Urinary bladder (tissue), 3 donors: ENCODE measurements at regions not wholly inside any gene's neighbourhood (a gene's known extent, or its start where the extent isn't known, plus 50 kb on each side); places are given as distances from the start of the nearest gene placed in this dataset.
"Not testable (repeated sequence)": the region's sequence is repeated elsewhere in the genome, so short reads cannot be mapped to it uniquely, and the experiment has no call there.

Source experiments
- DNase-seq: peaks from one replicate; pipeline ENCODE4 v3.0.0-alpha.2; 2015; ENCODE audit errors: extremely low spot score
- H3K27ac ChIP-seq: one replicate; pipeline ENCODE4 v1.5.1; 2013; ENCODE audit warnings: low read depth, mild to moderate bottlenecking, moderate library complexity
- H3K36me3 ChIP-seq: one replicate; pipeline ENCODE4 v1.6.1; 2013; ENCODE audit warnings: mild to moderate bottlenecking, moderate library complexity; ENCODE audit not compliant: insufficient read depth
- H3K4me1 ChIP-seq: one replicate; pipeline ENCODE4 v1.6.1; 2013; ENCODE audit warnings: mild to moderate bottlenecking, moderate library complexity; ENCODE audit not compliant: insufficient read depth
- H3K4me3 ChIP-seq: one replicate; pipeline ENCODE4 v1.5.1; 2013; ENCODE audit warnings: low read depth, low read length
- WGBS: extraction: QIAGEN DNeasy Blood & Tissue Kit; methylation state at CpG from one replicate; pipeline ENCODE4 v1.1.7; 2013; 5-methylcytosine and 5-hydroxymethylcytosine counted together
- donor health status: healthy with polysubstance abuse.
- donor health status: healthy.

GRCh38 chr20:4434681-4435080 is 185.6 kb upstream of the ADRA1D start:
- Histone ChIP-seq H3K4me3 (no peak overlapping the region), H3K36me3 (no peaks in the 10 kb centered on the region), H3K4me1 (no peaks in the 10 kb centered on the region), H3K27ac (no peak overlapping the region)
- 56% methylated on average over 4 of the region's 4 CpGs for WGBS
- no peak for DNase-seq

- Histone ChIP-seq H3K4me1 (peaks cover 1% of the 10 kb centered on the region), H3K4me3 (no peak overlapping the region), H3K27ac (no peak overlapping the region), H3K36me3 (no peaks in the 10 kb centered on the region)
- DNase-seq = no peak
- 62% methylated on average over 2 of the region's 2 CpGs for WGBS
Measured at GRCh38 chr20:4431446-4431845, 182.4 kb upstream of the ADRA1D start.

- not testable (repeated sequence) for H3K36me3 ChIP-seq, H3K4me1 ChIP-seq, DNase-seq, H3K27ac ChIP-seq, H3K4me3 ChIP-seq
- 90% methylated on average over 11 of the region's 11 CpGs for WGBS
Measured at GRCh38 chr20:4430826-4431225, 181.7 kb upstream of the ADRA1D start.

- Histone ChIP-seq H3K4me1 (peaks cover 1% of the 10 kb centered on the region), H3K4me3 (no peak overlapping the region), H3K27ac (no peak overlapping the region), H3K36me3 (no peaks in the 10 kb centered on the region)
- 78% methylated on average over 4 of the region's 4 CpGs for WGBS
- no peak for DNase-seq
Measured at GRCh38 chr20:4427940-4428586, 179.0 kb upstream of the ADRA1D start.

- DNase-seq = no peak
- no peak overlapping the region for H3K27ac ChIP-seq
- H3K4me3 ChIP-seq = no peak overlapping the region
- WGBS = 75% methylated on average over 4 of the region's 4 CpGs
- H3K36me3 ChIP-seq = no peaks in the 10 kb centered on the region
- H3K4me1 ChIP-seq = no peaks in the 10 kb centered on the region
Measured at GRCh38 chr20:4418141-4418540, 169.1 kb upstream of the ADRA1D start.

GRCh38 chr20:4415281-4415680 is 166.2 kb upstream of the ADRA1D start:
- no peaks in the 10 kb centered on the region for H3K36me3 ChIP-seq
- 61% methylated on average over 5 of the region's 5 CpGs for WGBS
- no peak for DNase-seq
- H3K4me1 ChIP-seq = no peaks in the 10 kb centered on the region
- no peak overlapping the region for H3K27ac ChIP-seq
- no peak overlapping the region for H3K4me3 ChIP-seq

- Histone ChIP-seq H3K27ac (no peak overlapping the region), H3K4me3 (no peak overlapping the region), H3K4me1 (no peaks in the 10 kb centered on the region), H3K36me3 (no peaks in the 10 kb centered on the region)
- no peak for DNase-seq
- WGBS = 65% methylated on average over 8 of the region's 8 CpGs
Measured at GRCh38 chr20:4413314-4414049, 164.4 kb upstream of the ADRA1D start.

GRCh38 chr20:4412216-4412615 is 163.1 kb upstream of the ADRA1D start:
- H3K4me1 ChIP-seq = no peaks in the 10 kb centered on the region
- DNase-seq = no peak
- 92% methylated on average over 1 of the region's 1 CpG for WGBS

GRCh38 chr20:4411744-4412143 is 162.7 kb upstream of the ADRA1D start:
- Histone ChIP-seq H3K4me1 (no peaks in the 10 kb centered on the region), H3K4me3 (no peak overlapping the region), H3K36me3 (no peaks in the 10 kb centered on the region), H3K27ac (no peak overlapping the region)
- 65% methylated on average over 4 of the region's 4 CpGs for WGBS
- DNase-seq = no peak

More at GRCh38 chr20:4412216-4412615, 163.1 kb upstream of the ADRA1D start:
- Histone ChIP-seq H3K27ac (no peak overlapping the region), H3K4me3 (no peak overlapping the region), H3K36me3 (no peaks in the 10 kb centered on the region)

- WGBS = 56% methylated on average over 4 of the region's 4 CpGs
Measured at GRCh38 chr20:4406627-4407026, 157.5 kb upstream of the ADRA1D start.

GRCh38 chr20:4401601-4402000 is 152.5 kb upstream of the ADRA1D start:
- Histone ChIP-seq H3K36me3 (no peaks in the 10 kb centered on the region), H3K27ac (no peak overlapping the region), H3K4me3 (no peak overlapping the region), H3K4me1 (no peaks in the 10 kb centered on the region)
- 79% methylated on average over 3 of the region's 3 CpGs for WGBS
- DNase-seq = no peak

More at GRCh38 chr20:4406627-4407026, 157.5 kb upstream of the ADRA1D start:
- no peaks in the 10 kb centered on the region for H3K4me1 ChIP-seq
- DNase-seq = no peak
- H3K36me3 ChIP-seq = no peaks in the 10 kb centered on the region
- H3K4me3 ChIP-seq = no peak overlapping the region
- no peak overlapping the region for H3K27ac ChIP-seq

- DNase-seq = no peak
- no peak overlapping the region for H3K27ac ChIP-seq
- no peaks in the 10 kb centered on the region for H3K36me3 ChIP-seq
- H3K4me1 ChIP-seq = no peaks in the 10 kb centered on the region
- WGBS = 75% methylated on average over 4 of the region's 4 CpGs
- no peak overlapping the region for H3K4me3 ChIP-seq
Measured at GRCh38 chr20:4384961-4385360, 135.9 kb upstream of the ADRA1D start.

GRCh38 chr20:4383961-4384360 is 134.9 kb upstream of the ADRA1D start:
- Histone ChIP-seq H3K4me1 (no peaks in the 10 kb centered on the region), H3K27ac (no peak overlapping the region), H3K4me3 (no peak overlapping the region), H3K36me3 (no peaks in the 10 kb centered on the region)
- WGBS = 79% methylated on average over 5 of the region's 5 CpGs
- DNase-seq = no peak

- no peak overlapping the region for H3K4me3 ChIP-seq
- H3K36me3 ChIP-seq = no peaks in the 10 kb centered on the region
- H3K4me1 ChIP-seq = no peaks in the 10 kb centered on the region
- DNase-seq = peak; percentile 15
- 22% methylated on average over 4 of the region's 4 CpGs for WGBS
- H3K27ac ChIP-seq = no peak overlapping the region
Measured at GRCh38 chr20:4375881-4376280, 126.8 kb upstream of the ADRA1D start.
